ENCODE measurements at regions not wholly inside any gene's neighbourhood (a gene's known extent, or its start where the extent isn't known, plus 50 kb on each side); places are given as distances from the start of the nearest gene placed in this dataset.

DNA sequence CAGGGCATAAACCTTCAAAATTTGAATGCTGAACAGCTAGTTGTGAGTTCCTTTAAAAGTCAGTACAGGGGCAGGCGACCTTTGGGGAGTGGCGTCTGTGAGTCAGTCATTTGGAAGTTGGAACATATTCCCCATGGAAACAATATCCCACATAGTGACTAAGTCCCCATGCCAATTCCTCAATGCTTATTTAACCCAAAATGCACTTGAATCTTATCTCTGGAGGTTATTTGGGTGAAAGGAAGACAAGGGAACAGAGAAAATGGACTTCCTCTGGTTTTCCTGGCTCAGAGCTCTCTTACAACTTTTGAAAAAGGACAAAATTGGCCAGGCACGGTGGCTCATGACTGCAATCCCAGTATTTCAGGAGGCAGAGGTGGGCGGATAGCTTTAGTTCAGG lies 479.2 kb upstream of the NBEA start:
- Histone ChIP-seq H3K4me3 (no peak overlapping the region), H3K27ac (no peak overlapping the region)

DNA sequence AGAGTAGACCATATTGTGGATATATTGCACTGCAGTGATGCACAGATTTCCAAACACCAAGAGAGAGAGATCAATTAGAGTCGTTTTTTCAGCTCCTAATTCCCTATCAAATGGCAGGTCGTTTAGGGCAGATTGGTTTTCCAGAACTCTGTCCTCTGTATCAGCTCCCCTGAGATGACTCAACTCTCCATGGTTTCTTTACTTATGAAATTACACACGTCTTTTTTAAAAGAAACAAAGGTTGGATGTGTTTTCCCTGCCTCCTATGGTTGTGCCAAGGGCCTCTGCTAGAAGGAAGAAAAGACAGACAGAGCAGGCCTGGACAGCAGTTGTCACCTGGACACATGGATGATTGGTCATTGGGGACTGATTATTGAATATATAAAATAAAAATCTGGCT lies 478.1 kb upstream of the NBEA start:
- H3K27ac ChIP-seq = no peak overlapping the region
- H3K4me3 ChIP-seq = no peak overlapping the region

GRCh38 chr13:34465423-34465922 lies 476.6 kb upstream of the NBEA start:
- H3K4me3 ChIP-seq = no peak overlapping the region
- no peak overlapping the region for H3K27ac ChIP-seq

- H3K27ac ChIP-seq = no peak overlapping the region
- H3K4me3 ChIP-seq = no peak overlapping the region
Observed at GRCh38 chr13:34466301-34466700, 475.8 kb upstream of the NBEA start.

- H3K4me3 ChIP-seq = no peak overlapping the region
- H3K27ac ChIP-seq = peak overlapping the region in 1 of 21 experiments; percentile 69
Observed at GRCh38 chr13:34467450-34468083, 474.5 kb upstream of the NBEA start.

DNA sequence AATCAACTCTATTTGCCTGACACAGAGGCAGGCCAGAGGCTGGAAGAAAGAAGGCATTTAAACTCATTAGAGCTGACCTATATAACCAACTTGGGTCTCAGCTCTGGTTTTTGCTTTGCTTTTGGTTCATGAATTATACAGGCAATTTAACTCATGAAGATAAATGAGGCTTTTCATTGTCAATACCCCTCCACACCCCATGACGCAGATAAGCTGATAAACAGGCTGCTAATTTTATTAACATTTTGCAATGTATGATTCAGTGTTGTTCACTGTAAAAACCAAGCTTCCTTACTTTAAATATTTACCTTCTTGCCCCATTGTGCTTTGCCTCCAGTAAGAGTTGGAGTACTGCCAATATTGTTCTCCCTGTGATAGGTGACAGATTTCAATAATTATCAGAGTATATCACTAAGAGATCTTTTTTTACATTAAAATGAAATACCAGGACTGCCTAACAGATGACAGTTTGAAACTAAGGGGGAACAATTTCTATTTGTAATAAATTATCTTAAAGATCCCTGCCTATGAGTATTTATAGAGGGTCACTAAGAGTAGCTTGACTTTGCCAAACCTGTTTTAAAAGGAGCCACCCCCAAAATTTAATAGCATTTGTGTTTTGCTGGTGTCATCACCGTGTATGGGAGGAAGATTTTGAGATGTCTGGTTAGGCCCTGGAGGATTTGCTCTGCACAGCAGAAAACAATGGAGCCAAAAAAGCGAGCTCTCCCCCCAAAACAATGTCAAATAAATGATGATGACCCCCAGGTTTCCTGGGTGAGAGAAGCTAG lies 472.7 kb upstream of the NBEA start:
- H3K27ac ChIP-seq = peak overlapping the region in 1 of 21 experiments; percentile 69
- H3K4me3 ChIP-seq = no peak overlapping the region

- no peak overlapping the region for H3K27ac ChIP-seq
- H3K4me3 ChIP-seq = no peak overlapping the region
Observed at GRCh38 chr13:34474187-34474868, 467.7 kb upstream of the NBEA start.

- H3K27ac ChIP-seq = no peak overlapping the region
- no peak overlapping the region for H3K4me3 ChIP-seq
Observed at GRCh38 chr13:34478376-34478775, 463.7 kb upstream of the NBEA start.

DNA sequence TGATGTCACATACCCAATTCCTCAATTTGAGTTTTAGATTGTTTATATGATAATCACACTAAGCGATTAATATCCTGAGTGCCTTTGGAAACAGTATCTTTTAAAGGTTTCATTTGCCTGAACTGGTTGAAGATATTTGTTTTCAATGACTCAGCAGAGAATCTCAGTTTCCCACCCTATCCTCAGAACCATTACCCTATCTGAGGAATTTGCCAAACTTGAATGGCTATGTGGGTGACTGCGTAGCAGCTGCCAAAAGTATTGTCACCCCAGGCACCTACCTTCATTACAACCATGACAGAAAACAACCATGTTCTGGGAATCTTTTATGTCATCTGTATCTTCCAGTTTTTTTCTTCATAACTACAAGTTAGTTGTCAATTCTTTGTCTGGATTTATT lies 440.1 kb upstream of the NBEA start:
- no peak overlapping the region for H3K27ac ChIP-seq
- H3K4me3 ChIP-seq = no peak overlapping the region

DNA sequence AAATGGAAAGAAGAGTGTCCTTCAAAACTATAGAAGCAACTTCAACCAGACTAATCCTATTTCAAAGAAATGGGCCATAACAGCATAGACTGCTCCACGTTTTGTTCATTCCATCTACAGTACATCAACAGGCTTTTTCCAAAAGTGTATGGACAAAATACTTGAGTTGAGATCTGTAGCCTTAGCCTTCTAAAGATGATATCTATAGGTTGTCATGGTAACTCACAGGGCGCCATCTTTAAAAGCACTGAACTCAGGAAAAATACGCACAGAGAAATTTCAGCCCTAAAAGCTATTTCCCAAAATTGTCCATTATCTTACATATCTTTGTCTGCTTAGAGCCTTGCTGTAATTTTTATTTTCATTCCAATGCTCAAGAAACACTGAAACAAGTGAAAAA lies 439.4 kb upstream of the NBEA start:
- no peak overlapping the region for H3K27ac ChIP-seq
- H3K4me3 ChIP-seq = no peak overlapping the region

- no peak overlapping the region for H3K27ac ChIP-seq
- H3K4me3 ChIP-seq = no peak overlapping the region
Observed at GRCh38 chr13:34506796-34507195, 435.3 kb upstream of the NBEA start.

DNA sequence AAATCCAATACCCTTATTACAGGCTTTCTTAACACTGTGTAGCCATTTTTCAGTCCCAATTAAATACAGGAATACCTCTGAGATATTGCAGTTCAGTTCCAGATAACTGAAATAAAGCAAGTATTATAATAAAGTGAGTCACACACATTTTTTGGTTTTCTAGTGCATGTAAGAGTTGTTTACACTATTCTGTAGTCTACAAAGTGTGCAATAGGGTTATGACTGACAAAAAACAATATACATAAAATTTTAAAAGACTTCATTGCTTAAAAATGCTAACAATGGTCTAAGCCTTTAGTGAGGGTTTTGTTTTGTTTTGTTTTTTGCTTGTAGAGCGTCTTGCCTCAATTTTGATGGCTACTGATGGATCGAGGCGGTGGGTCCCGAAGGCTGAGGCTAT lies 434.4 kb upstream of the NBEA start:
- no peak overlapping the region for H3K4me3 ChIP-seq
- H3K27ac ChIP-seq = no peak overlapping the region

DNA sequence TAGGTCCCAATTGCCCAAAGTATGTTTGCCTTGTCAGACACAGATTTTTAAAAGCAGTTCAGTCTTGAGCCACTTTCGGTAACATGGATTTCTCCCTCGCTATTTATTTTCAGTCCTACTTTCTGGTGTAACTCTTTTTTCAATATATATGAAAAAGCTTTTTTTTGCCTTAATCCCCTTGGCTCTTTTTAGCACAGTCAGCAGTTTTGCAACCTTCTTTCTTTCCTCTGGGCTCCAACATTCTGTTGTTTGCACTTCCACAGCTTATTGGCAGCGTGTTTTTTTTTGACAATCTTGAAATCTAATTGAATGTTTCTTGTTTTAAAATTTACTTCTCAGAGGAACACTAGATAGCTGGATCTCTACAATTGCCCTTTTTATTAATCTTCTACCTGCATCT lies 429.3 kb upstream of the NBEA start:
- Histone ChIP-seq H3K27ac (no peak overlapping the region), H3K4me3 (no peak overlapping the region)

DNA sequence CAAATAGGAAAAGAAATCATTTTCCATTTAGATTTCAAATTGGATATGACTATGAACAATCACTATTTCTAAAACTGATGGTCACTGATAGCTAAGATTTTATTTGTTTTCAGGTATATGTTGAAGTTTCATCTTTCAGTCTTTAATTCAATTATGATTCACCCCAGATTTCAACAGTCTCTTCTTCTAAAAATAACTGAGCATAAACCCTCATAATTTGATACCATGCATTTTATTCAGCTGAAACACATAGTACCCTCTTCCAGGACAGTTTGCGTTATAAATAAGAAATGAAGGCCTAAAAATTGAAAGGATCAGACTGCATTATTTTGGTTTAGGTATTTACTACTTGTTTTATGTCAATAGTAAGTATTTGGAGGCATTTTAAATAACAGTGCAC lies 428.5 kb upstream of the NBEA start:
- H3K27ac ChIP-seq = no peak overlapping the region
- H3K4me3 ChIP-seq = no peak overlapping the region

- Histone ChIP-seq H3K4me3 (no peak overlapping the region), H3K27ac (no peak overlapping the region)
Observed at GRCh38 chr13:34515201-34515600, 426.9 kb upstream of the NBEA start.

GRCh38 chr13:34521171-34521570 lies 420.9 kb upstream of the NBEA start:
- Histone ChIP-seq H3K27ac (no peak overlapping the region), H3K4me3 (no peak overlapping the region)

- H3K27ac ChIP-seq = no peak overlapping the region
- H3K4me3 ChIP-seq = no peak overlapping the region
Observed at GRCh38 chr13:34522808-34523207, 419.3 kb upstream of the NBEA start.

GRCh38 chr13:34523406-34523805 lies 418.7 kb upstream of the NBEA start:
- H3K27ac ChIP-seq = no peak overlapping the region
- no peak overlapping the region for H3K4me3 ChIP-seq

DNA sequence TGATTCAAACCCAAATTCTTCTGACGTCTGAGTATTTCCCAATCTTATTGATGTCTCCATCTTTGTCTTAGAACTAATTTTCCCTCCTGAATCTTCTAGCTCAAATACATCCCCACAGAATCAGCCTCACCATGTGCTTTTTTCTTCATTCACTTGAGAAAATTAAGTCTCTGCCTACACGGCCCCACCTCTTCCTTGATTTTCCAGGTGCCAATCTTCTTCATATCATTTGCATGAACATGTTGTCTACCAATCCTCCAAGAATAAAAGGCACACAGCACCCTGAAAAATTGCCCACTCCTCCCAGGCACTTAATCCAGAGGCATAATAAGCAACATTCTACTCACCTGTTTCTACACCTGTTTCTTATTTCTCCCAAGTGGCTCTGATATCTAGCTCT lies 408.1 kb upstream of the NBEA start:
- Histone ChIP-seq H3K27ac (no peak overlapping the region), H3K4me3 (no peak overlapping the region)

DNA sequence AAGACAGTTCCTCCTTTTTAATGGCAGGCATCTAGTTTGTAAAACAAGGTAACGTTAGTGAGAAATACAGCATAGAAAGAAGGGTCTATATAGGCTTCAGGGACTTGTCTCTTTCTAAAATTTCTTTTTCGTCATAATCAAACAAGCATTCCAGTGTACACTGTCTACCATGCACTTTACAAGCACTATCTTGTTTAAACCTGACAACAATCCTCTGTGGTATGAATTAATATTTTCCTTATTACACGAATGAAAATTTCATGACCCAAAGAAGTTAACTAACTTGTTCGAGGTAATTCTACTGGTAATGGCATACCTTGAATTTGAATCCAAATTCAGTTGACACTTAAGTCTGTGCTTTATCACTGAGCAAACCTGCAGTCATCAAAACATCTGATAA lies 399.7 kb upstream of the NBEA start:
- H3K27ac ChIP-seq = no peak overlapping the region
- no peak overlapping the region for H3K4me3 ChIP-seq

- Histone ChIP-seq H3K4me3 (no peak overlapping the region), H3K27ac (no peak overlapping the region)
Observed at GRCh38 chr13:34543836-34544235, 398.2 kb upstream of the NBEA start.

Measured in skin epidermis (tissue), 12 donors.